Bronchial epithelial cell (primary cell): ENCODE measurements at regions not wholly inside any gene's neighbourhood (a gene's known extent, or its start where the extent isn't known, plus 50 kb on each side); places are given as distances from the start of the nearest gene placed in this dataset.

Experiments
- DNase-seq: peaks from one replicate; pipeline ENCODE4 v3.0.0-alpha.2; 2010; ENCODE audit warnings: low read depth
- FAIRE-seq: peaks from 2 replicates; lab custom pipeline; 2011; peaks lifted over from hg19 to GRCh38; lab: Jason Lieb, UNC
- H3K27me3 ChIP-seq: 2 replicates; pipeline ENCODE4 v1.5.1; 2011; ENCODE audit warnings: low read length; ENCODE audit not compliant: control insufficient read depth, insufficient read depth
- H3K36me3 ChIP-seq: 2 replicates; pipeline ENCODE4 v1.5.1; 2011; ENCODE audit warnings: low read length; ENCODE audit not compliant: control insufficient read depth, insufficient read depth
- H3K4me3 ChIP-seq: 2 replicates; pipeline ENCODE4 v1.5.1; 2011; ENCODE audit warnings: mild to moderate bottlenecking, low read depth, low read length, control low read depth
- TF ChIP-seq, protein P1 (sequence below): IDR thresholded peaks from 2 replicates; pipeline ENCODE4 v1.5.1; 2011; ENCODE audit warnings: mild to moderate bottlenecking, moderate library complexity, low read length, control low read depth, inconsistent platforms; ENCODE audit not compliant: insufficient read depth, severe bottlenecking

DNA sequence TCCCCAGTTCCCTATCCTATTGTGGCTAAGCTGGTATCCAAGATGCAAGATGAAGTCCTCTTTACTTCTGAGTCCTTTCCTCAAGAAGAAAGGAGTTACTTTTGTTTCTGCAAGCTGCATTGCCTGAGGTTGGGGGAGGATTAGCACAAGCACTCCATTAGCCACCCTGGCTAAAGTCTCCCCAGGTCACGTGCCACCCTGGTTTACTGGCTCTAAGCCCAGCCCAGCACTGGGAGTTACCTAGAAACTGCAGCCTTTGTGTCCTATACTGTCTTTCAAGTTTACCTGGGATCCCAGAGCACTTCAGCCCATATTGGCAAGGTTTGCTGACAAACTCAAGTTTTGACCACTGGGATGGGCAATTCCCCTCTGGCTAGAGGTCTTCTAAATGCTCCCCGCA, 78.4 kb upstream of the DBX1 start:
- no peak for FAIRE-seq
- Histone ChIP-seq H3K36me3 (no peaks in the 10 kb centered on the region), H3K27me3 (no peaks in the 10 kb centered on the region), H3K4me3 (no peak overlapping the region)
- TF ChIP-seq, protein P1, sequence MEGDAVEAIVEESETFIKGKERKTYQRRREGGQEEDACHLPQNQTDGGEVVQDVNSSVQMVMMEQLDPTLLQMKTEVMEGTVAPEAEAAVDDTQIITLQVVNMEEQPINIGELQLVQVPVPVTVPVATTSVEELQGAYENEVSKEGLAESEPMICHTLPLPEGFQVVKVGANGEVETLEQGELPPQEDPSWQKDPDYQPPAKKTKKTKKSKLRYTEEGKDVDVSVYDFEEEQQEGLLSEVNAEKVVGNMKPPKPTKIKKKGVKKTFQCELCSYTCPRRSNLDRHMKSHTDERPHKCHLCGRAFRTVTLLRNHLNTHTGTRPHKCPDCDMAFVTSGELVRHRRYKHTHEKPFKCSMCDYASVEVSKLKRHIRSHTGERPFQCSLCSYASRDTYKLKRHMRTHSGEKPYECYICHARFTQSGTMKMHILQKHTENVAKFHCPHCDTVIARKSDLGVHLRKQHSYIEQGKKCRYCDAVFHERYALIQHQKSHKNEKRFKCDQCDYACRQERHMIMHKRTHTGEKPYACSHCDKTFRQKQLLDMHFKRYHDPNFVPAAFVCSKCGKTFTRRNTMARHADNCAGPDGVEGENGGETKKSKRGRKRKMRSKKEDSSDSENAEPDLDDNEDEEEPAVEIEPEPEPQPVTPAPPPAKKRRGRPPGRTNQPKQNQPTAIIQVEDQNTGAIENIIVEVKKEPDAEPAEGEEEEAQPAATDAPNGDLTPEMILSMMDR, result no peak
- no peak for DNase-seq

DNA sequence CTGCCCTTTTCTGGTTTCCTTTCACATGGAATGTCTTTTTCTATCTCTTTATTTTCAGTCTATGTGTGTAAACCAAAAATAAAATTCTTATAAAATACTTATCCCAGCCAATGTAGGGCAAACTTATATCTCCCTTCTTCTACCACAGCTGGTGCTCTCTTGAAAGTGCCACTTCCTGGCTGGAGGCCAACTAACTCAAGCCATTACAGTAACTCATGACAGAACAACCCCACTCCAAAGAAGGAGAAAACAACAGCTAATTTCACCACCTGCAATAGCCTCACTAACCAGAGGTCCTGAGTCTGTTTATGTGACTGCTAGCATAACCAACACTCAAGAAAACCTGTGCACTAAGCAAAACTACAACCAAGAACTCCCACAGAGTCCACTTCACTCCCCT, 74.9 kb upstream of the DBX1 start:
- FAIRE-seq (no peak), DNase-seq (no peak)
- no peaks in the 10 kb centered on the region for H3K36me3 ChIP-seq
- TF ChIP-seq, protein P1, result no peak
- H3K27me3 ChIP-seq, result no peaks in the 10 kb centered on the region
- H3K4me3 ChIP-seq, result no peak overlapping the region

DNA sequence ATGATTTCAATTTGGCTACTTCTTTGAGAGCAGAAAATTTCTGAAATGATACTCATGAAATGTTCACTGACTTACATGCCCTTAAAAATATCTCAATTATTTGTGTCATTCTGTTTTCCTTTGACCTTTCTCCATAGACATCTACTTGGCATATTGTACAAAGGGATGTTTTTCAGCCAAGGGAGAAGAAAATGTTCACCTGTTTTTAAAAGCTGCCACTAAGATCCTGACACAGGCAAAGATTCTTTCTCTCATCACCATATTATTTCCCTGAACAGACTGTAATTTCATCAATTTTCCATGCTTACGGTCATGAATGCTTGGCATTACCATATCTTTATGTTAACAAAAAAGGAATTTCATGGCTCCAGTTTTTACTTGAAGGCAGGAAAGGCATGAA, 67.4 kb upstream of the DBX1 start:
- no peak for DNase-seq
- Histone ChIP-seq H3K4me3 (no peak overlapping the region), H3K36me3 (no peaks in the 10 kb centered on the region), H3K27me3 (no peaks in the 10 kb centered on the region)
- FAIRE-seq, result no peak
- TF ChIP-seq, protein P1, result no peak

DNA sequence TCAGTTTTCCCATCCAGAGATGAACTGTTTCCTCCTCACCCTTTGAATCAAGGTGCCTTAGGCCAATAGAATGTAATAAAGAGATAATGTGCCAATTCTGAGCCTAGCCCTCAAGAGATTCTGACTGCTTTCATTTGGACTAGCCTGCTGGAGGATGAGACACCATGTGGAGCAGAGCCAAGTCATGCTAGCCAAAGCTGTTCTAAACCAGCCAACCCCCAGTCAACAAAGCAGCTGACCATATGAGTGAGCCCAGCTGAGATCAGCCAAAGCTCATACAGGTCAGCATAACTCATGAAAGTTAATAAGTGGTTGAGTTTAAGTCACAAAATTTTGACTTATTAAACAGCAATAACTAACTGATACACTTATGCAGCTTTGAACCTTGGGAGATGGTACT, 66.7 kb upstream of the DBX1 start:
- Histone ChIP-seq H3K4me3 (no peak overlapping the region), H3K27me3 (no peaks in the 10 kb centered on the region), H3K36me3 (no peaks in the 10 kb centered on the region)
- TF ChIP-seq, protein P1, result no peak
- FAIRE-seq, result no peak
- no peak for DNase-seq

DNA sequence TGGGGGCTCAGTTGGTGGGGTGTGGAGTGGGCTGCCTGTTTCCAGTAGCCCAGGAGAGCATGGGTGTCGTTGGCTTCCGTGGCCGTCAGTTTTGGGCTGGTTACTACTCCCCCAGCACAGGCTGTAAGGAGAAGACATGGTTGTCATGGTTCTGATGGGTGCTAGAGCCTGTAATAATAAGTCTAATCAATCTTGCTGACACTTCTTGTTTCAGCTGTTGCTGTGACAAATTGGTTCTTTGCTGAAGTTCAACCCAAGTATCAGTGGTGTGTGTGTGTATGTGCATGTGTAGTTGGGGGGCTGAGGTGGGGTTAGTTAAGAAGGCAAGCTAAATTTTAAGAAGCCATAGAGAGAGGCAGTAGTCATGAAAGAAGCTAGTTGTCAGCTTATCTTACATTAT, 61.3 kb upstream of the DBX1 start:
- Histone ChIP-seq H3K36me3 (no peaks in the 10 kb centered on the region), H3K4me3 (no peak overlapping the region), H3K27me3 (no peaks in the 10 kb centered on the region)
- FAIRE-seq (no peak), DNase-seq (no peak)
- TF ChIP-seq, protein P1, result no peak

DNA sequence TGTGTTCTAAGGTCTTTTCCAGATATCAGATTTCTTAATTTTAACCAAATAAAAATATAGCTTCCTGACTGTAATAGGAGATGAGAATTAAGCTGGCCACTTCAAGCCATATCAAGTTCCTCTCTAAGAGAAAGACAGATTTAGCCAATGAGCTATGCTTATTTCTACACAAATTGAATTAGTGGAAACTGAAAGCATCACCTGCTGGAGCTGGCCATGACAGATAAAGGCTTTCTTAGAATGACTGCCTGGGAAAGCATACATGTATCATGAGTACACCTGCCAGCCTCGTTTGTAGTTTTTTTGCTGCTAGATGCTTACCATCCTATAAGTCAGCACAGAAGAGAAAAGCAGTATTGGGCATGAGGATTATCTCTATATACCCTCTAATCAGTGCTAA, 53.5 kb upstream of the DBX1 start:
- no peak for FAIRE-seq
- H3K4me3 ChIP-seq, result no peak overlapping the region
- TF ChIP-seq, protein P1, result no peak
- peaks cover 8% of the 10 kb centered on the region for H3K27me3 ChIP-seq
- no peaks in the 10 kb centered on the region for H3K36me3 ChIP-seq
- no peak for DNase-seq
